HG03196 (cell line): ENCODE measurements at regions not wholly inside any gene's neighbourhood (a gene's known extent, or its start where the extent isn't known, plus 50 kb on each side); places are given as distances from the start of the nearest gene placed in this dataset.
A peak's percentile ranks its signal among the peaks of the same experiment; 100 is the strongest.
"Not testable (repeated sequence)": the region's sequence is repeated elsewhere in the genome, so short reads cannot be mapped to it uniquely, and the experiment has no call there.

Experiments used
- ATAC-seq: cut with Tn5 transposase; IDR thresholded peaks from one replicate; pipeline ENCODE4 v1.9.1; 2021; ENCODE audit not compliant: unreplicated experiment

GRCh38 chr9:81811688-81812087 lies 116.5 kb upstream of the SPATA31D4 start:
- ATAC-seq: not testable (repeated sequence)

GRCh38 chr9:81814401-81814793 lies 113.8 kb upstream of the SPATA31D4 start:
- no peak for ATAC-seq

- ATAC-seq: peak; percentile 95
These were observed 113.3 kb upstream of the SPATA31D4 start for GRCh38 chr9:81814794-81815464.

- ATAC-seq: no peak
These were observed 112.4 kb upstream of the SPATA31D4 start for GRCh38 chr9:81815781-81816180.

GRCh38 chr9:81819155-81819554 lies 109.1 kb upstream of the SPATA31D4 start:
- ATAC-seq: no peak

GRCh38 chr9:81819859-81820546 lies 108.2 kb upstream of the SPATA31D4 start:
- ATAC-seq: no peak

GRCh38 chr9:81822301-81822865 lies 105.8 kb upstream of the SPATA31D4 start:
- ATAC-seq: no peak

- ATAC-seq: no peak
These were observed 105.3 kb upstream of the SPATA31D4 start for GRCh38 chr9:81822967-81823366.

- ATAC-seq: no peak
These were observed 104.3 kb upstream of the SPATA31D4 start for GRCh38 chr9:81823672-81824554.

- ATAC-seq: no peak
These were observed 103.2 kb upstream of the SPATA31D4 start for GRCh38 chr9:81824802-81825730.

GRCh38 chr9:81825846-81826516 lies 102.2 kb upstream of the SPATA31D4 start:
- ATAC-seq: no peak

GRCh38 chr9:81826517-81826906 lies 101.7 kb upstream of the SPATA31D4 start:
- no peak for ATAC-seq

GRCh38 chr9:81827616-81828296 lies 100.5 kb upstream of the SPATA31D4 start:
- peak; percentile 92 for ATAC-seq

- no peak for ATAC-seq
These were observed 98.9 kb upstream of the SPATA31D4 start for GRCh38 chr9:81829195-81829882.

GRCh38 chr9:81830431-81830830 lies 97.8 kb upstream of the SPATA31D4 start:
- ATAC-seq: not testable (repeated sequence)

GRCh38 chr9:81832571-81833285 lies 95.5 kb upstream of the SPATA31D4 start:
- no peak for ATAC-seq

GRCh38 chr9:81833563-81834345 lies 94.5 kb upstream of the SPATA31D4 start:
- no peak for ATAC-seq
